HG02981 (cell line): ENCODE measurements at regions not wholly inside any gene's neighbourhood (a gene's known extent, or its start where the extent isn't known, plus 50 kb on each side); places are given as distances from the start of the nearest gene placed in this dataset.
"Not testable (repeated sequence)": the region's sequence is repeated elsewhere in the genome, so short reads cannot be mapped to it uniquely, and the experiment has no call there.

Experiments
- ATAC-seq: cut with Tn5 transposase; IDR thresholded peaks from one replicate; pipeline ENCODE4 v1.9.1; 2021; ENCODE audit warnings: mild to moderate bottlenecking, moderate library complexity; ENCODE audit not compliant: unreplicated experiment

GRCh38 chr2:144642131-144642530, 122.2 kb upstream of the ZEB2 start:
- no peak for ATAC-seq

DNA sequence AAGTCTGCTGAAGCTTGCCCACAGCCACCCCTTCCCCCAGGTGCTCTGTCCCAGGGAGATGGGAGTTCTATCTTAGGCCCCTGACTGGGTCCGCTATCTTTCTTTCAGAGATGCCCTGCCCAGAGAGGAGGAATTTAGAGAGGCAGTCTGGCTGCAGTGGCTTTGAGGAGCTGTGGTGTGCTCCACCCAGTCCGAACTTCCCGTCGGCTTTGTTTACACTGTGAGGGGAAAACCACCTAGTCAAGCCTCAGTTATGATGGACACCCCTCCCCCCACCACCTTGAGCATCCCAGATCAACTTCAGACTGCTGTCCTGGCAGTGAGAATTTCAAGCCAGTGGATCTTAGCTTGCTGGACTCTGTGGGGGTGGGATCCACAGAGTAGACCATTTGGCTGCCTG, 118.3 kb upstream of the ZEB2 start:
- ATAC-seq: not testable (repeated sequence)

GRCh38 chr2:144636860-144637259, 116.9 kb upstream of the ZEB2 start:
- not testable (repeated sequence) for ATAC-seq

DNA sequence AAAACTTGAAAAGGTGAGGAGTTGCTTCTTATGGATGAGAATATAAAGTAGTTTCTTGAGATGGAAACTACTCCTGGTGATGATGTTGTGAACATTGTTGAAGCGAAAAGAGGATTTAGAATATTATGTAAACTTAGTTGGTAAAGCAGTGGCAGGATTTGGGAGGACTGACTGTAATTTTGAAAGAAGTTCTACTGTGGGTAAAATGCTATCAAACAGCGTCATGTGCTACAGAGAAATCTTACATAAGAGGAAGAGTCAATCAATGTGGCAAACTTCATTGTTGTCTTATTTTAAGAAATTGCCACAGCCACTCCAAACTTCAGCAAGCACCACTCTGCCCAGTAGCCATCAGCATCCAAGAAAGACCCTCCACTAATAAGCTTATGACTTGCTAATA, 112.9 kb upstream of the ZEB2 start:
- no peak for ATAC-seq

- no peak for ATAC-seq
Observed at GRCh38 chr2:144631636-144632035, 111.7 kb upstream of the ZEB2 start.

- ATAC-seq: no peak
Observed at GRCh38 chr2:144630459-144631215, 110.7 kb upstream of the ZEB2 start.

GRCh38 chr2:144629935-144630334, 110.0 kb upstream of the ZEB2 start:
- no peak for ATAC-seq

- no peak for ATAC-seq
Observed at GRCh38 chr2:144628566-144628965, 108.6 kb upstream of the ZEB2 start.

DNA sequence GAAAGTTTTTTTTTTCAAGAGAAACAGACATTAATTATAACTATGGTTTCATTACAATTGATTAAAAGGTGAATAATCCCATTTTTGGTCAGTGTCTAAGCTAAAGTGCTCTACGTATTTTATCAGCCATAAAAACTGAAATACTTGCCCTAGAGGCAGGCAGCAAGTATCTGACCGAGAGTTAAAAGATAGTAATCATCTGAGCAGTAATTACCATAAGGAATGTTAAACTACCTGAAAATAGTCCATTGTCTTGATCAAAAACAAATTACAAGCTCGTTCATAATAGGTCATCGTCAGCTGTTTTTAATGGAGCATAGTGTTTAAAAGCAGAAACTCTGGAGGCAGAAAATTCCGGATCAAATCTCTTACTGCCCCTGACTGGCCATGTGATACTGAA, 105.7 kb upstream of the ZEB2 start:
- ATAC-seq: no peak

DNA sequence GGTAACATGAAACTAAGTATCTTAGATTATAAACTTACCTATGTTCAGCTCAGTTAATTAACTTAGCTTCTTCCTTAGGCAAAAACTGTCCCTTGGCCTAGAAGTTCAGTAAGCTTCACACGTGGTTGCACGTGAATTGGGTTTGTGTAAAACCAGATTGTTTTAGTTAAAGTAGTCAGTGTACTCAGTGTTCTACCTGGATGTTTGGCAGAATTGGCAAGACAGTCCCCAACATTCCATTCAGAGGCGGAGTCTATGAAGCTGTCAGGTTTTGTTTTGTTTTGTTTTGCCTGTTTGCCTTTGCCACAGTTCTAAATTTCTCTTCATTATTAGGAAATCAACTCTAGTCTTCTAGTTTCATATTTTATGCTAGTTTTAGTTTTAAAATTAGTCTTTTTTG, 105.3 kb upstream of the ZEB2 start:
- no peak for ATAC-seq

- no peak for ATAC-seq
Observed at GRCh38 chr2:144624451-144624850, 104.5 kb upstream of the ZEB2 start.

DNA sequence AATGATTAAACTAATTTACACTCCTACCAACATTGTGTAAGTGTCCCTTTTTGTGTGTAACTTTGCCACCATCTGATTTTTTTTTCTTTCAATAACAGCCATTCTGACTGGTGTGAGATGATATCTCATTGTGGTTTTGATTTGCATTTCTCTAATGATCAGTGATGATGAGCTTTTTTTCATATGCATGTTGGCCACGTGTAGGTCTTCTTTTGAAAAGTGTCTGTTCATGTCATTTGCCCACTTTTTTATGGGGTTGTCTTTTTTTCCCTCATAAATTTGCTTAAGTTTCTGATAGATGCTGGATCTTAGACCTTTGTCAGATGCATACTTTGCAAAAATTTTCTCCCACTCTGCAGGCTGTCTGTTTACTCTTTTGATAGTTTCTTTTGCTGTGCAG, 102.5 kb upstream of the ZEB2 start:
- ATAC-seq: not testable (repeated sequence)

GRCh38 chr2:144621266-144621665, 101.3 kb upstream of the ZEB2 start:
- no peak for ATAC-seq

DNA sequence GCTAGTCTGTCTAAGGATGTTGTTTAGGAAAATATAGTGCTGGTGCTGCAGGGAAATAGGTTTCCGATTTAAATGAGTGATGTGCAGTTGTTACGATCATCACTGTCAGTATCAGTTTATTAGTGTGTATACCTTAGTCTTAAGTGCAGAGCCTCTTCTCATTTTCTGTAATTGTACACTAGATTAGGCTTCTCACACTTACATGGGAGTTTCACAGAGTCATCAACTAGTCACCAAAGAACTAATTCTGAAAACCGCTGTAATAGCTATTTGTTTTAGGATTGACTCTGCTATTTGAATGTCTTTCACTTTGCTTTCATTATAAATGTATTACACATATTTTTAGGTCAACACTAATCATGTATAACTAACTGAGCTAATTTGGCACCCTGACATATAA, 99.8 kb upstream of the ZEB2 start:
- no peak for ATAC-seq

DNA sequence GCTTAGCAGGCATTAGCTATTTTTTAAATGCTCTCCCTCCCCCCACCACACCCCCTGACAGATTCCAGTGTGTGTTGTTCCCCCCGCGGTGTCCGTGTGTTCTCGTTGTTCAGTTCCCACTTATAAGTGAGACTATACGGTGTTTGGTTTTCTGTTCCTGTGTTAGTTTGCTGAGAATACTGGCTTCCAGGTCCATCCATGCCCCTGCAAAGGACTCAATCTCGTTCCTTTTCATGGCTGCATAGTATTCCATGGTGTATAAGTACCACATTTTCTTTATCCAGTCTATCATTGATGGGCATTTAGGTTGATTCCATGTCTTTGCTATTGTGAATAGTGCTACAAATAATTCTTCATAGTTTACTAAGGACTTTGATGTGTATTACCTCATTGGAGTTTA, 97.3 kb upstream of the ZEB2 start:
- not testable (repeated sequence) for ATAC-seq

- ATAC-seq: no peak
Observed at GRCh38 chr2:144615866-144616565, 96.1 kb upstream of the ZEB2 start.

DNA sequence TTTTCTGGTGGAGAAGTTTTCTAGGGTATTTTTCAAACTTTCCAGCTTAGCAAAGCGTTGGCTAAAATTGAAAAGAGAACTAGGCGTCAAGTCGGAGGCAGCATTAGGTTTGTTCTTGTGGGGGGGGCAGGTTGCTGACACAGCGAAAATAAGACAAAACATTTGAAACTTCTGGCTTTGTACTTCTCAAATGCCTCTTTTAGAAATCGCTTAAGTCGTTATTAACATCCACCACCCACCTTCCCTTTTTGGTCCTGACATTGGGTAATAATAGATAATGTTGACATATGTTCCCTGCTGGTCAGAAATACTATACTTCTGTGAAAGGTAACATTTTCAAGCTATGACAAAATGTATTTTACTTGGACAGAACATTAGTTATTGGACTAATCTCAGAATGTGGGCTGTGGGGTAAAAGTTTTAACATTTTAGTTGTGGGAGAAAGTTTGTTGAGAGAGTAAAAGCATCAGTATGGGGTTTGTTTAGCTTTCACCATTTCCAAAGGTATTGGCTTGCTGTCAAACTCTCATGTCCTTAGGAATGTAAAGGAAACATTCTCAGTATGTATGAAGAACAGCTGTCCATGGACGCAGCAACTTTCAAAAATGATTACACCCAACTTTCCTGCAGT, 88.1 kb upstream of the ZEB2 start:
- no peak for ATAC-seq

GRCh38 chr2:144607099-144607498, 87.2 kb upstream of the ZEB2 start:
- no peak for ATAC-seq

- no peak for ATAC-seq
Observed at GRCh38 chr2:144606466-144607095, 86.7 kb upstream of the ZEB2 start.

DNA sequence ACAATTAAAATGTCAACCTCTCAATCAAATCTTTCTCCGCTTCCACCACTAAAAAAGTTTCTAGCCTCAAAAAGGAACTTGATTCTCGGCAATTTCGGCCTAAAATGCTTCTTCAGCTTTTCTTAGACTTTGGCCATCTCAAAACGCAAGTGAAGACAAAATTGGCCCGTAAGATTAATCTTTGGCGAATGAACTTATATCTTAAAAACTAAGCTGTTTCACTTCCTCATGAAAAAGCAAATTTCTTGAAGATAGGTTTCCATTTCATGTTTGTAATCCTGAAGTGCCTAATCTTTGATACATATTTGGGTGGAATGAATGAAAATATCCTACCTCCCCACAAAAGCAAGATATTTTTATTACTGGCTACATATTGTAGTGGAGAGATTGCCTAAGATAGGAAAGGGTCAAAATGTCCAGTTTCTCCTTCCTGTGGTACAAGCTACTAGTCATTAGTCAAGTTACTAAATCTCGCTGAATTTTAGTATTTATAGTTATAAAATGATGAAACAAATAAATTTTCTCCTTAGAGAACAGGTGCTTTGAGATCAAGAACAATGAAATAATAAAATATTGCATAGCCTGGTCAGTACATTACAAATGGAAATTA, 85.4 kb upstream of the ZEB2 start:
- ATAC-seq: no peak

GRCh38 chr2:144603334-144603733, 83.4 kb upstream of the ZEB2 start:
- no peak for ATAC-seq
